ENCODE measurements at regions not wholly inside any gene's neighbourhood (a gene's known extent, or its start where the extent isn't known, plus 50 kb on each side); places are given as distances from the start of the nearest gene placed in this dataset.
"Not testable (repeated sequence)": the region's sequence is repeated elsewhere in the genome, so short reads cannot be mapped to it uniquely, and the experiment has no call there.

DNA sequence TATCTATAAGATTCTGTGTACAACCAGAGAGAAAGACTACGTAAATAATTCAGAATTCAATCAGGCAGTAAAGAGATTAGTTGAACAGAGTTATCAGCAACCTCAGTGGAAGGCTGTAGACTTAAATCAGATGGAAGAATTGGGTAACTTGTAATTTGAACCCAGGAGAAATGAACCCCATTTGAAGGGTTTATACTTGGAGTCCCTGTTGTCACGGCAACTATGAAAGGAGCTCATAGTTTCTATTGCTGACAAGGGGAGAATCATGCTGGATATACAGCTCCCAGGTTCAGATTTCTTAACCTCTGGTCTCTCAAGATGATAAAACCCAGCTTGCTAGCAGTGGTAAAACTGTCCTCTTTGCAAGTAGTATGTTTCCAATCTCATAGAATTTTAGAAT is 54.4 kb upstream of the BMP4 start:
- DNase-seq (ENCODE audit: low read depth) = peak; percentile 53

- DNase-seq (ENCODE audit: low read depth) = no peak
These were observed 66.4 kb upstream of the BMP4 start for GRCh38 chr14:54023027-54023426.

DNA sequence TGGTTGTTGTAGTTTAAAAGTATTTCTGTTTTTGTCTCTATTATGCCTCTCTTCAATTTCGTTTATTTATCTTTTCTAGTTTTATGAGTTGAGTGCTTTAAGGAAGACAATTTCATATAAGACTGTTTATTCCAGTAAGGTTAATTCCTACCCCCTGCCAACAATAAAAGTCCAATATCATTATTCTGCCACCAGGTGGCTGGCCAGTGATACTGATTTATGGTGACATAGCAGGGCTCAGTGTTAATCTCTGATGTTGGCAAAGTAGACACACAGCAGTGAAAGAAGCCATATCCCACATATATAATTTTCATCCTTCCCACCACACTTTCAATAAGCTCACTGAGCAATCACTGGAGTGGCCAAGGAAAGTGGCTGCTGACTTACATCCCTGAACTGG is 69.0 kb upstream of the BMP4 start:
- peak; percentile 29 for DNase-seq (ENCODE audit: low read depth)

DNA sequence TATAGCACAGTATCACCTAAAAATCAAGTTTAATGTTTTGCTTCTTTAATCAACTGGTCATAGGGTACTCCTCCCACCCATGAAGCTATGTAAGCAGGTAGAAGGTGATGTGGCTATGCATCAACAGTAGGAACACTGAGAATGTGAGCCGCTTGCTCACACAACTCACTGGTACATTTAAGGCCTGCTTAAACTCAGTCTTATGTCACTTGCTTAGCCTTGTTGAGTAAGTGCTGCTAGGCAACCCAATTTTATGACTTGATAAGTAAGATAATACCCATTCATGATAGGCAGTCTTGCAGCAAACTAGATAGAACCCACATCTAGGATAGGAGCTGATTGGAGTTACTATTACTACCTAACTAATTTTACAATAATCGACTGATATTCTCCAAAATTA is 70.0 kb upstream of the BMP4 start:
- no peak for DNase-seq (ENCODE audit: low read depth)

GRCh38 chr14:54030996-54031395 is 74.4 kb upstream of the BMP4 start:
- DNase-seq (ENCODE audit: low read depth) = not testable (repeated sequence)

DNA sequence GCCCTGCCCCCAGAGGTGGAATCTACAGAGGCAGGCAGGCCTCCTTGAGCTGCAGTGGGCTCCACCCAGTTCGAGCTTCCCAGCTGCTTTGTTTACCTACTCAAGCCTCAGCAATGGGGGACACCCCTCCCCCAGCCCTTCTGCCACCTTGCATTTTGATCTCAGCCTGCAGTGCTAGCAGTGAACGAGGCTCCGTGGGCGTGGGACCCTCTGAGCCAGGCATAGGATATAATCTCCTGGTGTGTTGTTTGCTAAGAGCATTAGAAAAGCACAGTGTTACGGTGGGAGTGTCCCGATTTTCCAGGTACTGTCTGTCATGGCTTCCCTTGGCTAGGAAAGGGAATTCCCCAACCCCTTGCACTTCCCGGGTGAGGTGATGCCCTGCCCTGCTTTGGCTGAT is 76.7 kb upstream of the BMP4 start:
- DNase-seq (ENCODE audit: low read depth) = not testable (repeated sequence)

DNA sequence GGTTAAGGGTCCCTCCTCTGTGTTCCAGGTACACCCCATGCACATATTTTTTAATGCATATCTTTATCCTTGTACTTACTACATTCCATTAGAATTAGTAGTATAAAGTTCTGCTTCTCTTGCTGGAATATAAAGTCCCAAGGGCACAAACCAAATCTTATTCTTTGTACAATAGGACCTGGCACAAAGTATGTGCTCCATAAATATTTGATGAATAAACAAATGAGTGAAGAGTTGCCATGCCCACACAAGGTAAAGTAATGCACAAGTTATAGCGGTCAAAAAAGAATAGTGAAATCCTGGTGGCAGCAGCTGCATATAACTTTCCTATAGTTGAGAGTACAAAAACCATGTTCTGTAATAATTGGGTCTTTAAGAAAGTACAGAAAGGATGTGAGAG is 82.1 kb upstream of the BMP4 start:
- DNase-seq (ENCODE audit: low read depth) = no peak

DNA sequence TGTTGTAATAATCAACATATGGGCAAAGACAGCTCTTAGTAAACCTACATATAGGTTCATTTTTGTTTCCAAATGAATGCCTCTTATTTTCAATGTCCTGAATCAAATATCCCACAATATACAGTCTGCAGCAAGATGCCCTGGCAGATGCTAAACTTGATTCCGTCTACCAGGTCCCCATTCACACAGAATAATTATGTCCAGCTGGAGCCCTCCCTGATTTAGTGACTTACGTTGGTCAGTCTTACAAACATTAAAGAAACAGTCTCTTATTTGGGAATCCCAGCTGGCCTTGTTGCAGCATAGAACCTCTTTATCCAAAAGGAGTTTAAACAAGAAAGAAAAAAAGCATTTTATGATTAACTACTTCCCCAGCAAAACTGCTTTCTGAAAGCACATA is 82.7 kb upstream of the BMP4 start:
- DNase-seq (ENCODE audit: low read depth) = no peak

- peak; percentile 42 for DNase-seq (ENCODE audit: low read depth)
These were observed 84.2 kb upstream of the BMP4 start for GRCh38 chr14:54040846-54041245.

DNA sequence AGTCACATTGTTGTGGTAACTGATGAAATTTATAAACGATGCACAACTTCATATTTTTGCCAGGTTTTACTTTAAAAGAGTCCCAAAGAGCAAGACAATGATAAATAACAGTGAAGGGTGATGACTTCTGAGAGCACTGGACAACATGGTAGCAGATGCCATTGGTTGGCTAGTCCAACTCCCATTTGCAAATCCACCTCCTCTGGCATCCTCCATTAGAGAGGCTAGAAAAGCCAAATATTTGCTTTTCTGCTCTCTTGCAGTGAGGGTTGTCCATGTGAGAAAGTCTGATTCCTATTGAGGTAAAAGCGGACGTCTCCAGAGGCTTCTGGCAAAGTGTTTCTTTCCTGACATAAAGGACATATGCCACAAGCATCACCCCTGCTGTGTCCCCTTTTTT is 89.6 kb upstream of the BMP4 start:
- no peak for DNase-seq (ENCODE audit: low read depth)

DNA sequence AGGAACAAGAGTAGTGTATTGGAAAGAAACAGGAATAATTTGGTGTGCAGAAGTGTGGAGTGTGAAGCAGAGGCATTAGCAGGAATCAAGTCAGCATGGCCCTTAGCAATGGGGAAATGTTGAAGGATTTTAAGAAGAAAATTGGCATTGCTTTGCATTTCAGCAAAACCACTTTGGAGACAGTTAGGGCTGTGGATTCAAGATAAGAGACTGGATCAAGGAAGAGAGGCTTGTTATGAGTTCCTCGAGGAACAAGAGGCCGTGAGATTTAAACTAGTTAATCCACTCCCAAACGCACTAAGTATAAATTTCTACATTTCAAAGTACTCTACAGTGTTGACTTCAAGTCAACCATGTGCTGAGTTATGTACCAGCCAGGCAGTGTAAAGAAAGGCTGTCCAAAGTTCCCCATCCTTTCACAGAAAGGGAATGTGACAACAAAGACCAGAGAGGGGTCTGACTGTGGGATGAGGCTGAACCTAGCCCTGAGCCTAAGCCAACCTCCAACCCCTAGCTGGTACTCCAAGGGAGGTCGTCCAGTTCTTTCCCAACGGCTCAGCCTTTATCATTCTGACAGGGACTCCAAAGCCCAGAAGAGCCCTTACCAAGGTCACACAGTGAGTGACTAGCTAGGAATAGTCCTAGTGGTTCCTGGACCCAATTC is 91.2 kb upstream of the BMP4 start:
- no peak for DNase-seq (ENCODE audit: low read depth)

GRCh38 chr14:54048311-54048710 is 91.7 kb upstream of the BMP4 start:
- no peak for DNase-seq (ENCODE audit: low read depth)

GRCh38 chr14:54048736-54049135 is 92.1 kb upstream of the BMP4 start:
- no peak for DNase-seq (ENCODE audit: low read depth)

DNA sequence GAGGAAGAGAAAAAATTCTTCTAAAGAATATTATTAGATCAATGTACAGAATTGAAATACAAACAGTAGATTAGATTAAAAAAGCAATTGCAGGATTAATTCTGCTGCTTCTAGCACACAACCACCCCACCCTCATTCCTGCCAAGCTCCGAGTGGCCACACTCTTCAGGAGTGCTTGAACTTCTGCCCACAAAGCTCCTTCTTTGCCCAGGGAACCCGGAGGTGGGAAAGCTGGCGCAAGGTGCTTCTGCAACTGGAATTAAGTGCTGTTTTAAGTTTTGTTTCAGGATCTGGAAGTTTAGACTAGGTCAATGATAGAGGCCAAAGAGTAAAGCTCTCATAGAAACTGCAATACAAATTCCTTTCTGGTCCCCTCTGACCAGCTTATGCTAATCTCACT is 94.1 kb upstream of the BMP4 start:
- no peak for DNase-seq (ENCODE audit: low read depth)

GRCh38 chr14:54052696-54053385 is 96.2 kb upstream of the BMP4 start:
- no peak for DNase-seq (ENCODE audit: low read depth)

- DNase-seq (ENCODE audit: low read depth) = no peak
These were observed 96.7 kb upstream of the BMP4 start for GRCh38 chr14:54053386-54053745.

GRCh38 chr14:54058505-54058904 is 101.9 kb upstream of the BMP4 start:
- DNase-seq (ENCODE audit: low read depth) = no peak

DNA sequence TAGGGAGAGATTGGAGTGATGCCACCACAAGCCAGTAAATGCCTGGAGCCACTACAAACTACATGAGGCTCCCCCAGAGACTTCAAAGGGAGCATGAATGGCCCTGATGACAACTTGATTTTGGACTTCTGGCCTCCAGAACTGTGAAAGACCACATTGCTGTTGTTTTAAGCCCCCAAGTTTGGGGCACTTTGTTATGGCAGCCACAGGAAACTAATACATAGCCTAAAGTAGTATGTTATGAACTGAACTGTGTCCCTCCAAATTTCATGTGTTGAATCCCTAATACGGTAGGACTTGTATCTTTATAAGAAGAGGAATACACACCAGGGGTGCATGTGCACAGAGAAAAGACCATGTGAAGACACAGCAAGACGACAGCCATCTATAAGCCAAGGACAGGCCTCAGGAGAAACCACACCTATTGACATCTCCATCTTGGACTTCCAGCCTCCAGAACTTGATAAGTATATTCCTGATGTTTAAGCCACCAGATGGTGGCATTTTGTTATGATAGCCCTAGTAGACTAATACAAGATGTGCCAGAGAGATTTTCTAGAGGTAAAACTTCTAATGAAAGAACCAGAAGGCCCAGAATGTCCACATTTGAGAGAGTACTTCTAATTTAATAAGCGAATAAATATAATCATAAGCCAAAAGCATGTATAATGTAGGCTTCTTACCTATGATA is 127.1 kb upstream of the BMP4 start:
- DNase-seq (ENCODE audit: low read depth) = no peak

DNA sequence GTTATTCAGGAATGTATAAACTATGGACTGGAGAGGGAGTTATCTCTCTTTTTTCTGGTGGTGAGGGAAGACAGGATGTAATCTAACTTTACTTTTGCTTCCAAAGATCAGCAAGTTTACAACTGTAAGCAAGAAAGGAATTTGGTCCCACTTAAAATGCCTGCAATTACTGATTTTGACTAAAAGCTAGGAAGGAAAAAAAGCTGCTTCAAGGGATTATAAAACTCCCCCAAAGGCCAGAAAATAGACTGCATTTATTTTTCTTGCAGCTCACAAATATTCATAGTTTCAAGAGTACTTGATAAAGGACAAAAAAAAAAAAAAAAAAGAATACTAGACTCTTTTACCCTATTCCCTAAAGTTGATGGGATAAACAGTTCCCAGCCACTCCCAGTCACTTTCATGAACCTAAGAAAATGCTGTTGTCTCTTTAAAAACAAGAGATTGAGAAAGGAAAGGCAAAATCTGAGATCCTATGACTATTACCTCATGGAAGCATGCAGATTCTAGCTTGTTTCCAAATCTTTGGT is 128.7 kb upstream of the BMP4 start:
- DNase-seq (ENCODE audit: low read depth) = no peak

DNA sequence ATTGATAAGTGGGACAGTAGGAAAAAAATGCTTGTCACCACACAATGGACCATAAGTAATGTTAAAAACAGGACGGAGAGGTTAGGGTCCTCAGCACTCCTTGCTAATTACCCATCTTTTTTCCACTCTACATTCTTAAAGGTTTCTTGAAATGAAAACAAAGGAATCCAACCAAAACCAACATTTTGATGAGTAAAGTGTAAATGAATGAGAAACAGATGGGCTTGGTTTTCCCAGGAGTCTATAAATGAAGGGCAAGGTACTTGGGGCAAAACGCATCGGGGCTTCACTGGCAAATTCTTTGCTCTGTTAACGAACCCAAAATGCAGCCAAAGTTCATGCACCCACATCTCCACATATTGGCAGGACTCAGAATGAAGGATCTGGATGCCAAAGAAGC is 129.2 kb upstream of the BMP4 start:
- DNase-seq (ENCODE audit: low read depth) = no peak

GRCh38 chr14:54086767-54087166 is 130.1 kb upstream of the BMP4 start:
- no peak for DNase-seq (ENCODE audit: low read depth)

GRCh38 chr14:54087376-54087775 is 130.8 kb upstream of the BMP4 start:
- no peak for DNase-seq (ENCODE audit: low read depth)

DNA sequence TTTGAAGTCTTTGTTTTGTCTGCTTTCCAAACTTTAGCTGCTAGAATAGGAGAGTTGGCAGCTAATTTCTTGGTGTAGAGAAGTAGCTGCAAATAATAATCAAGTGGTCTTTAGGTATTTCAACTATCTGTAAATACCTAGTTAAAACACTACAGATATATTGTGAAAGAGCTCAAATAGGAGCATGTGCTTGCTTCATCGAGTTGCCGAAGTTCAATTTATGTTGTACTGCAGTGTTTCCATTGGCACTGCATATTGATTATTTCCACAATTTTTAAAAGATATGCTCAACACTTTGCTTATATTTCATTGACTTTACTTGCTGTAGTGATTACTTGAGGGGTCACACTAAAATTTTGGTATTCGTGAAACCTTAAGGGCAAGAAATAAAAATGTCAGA is 131.6 kb upstream of the BMP4 start:
- DNase-seq (ENCODE audit: low read depth) = no peak

All from iris pigment epithelial cell (primary cell).